H1 (cell line): ENCODE measurements at regions not wholly inside any gene's neighbourhood (a gene's known extent, or its start where the extent isn't known, plus 50 kb on each side); places are given as distances from the start of the nearest gene placed in this dataset.

Experiments used
- EZH2 ChIP-seq: fragments of 200-600 bp; sonication (generic); IDR thresholded peaks from 2 replicates; pipeline ENCODE4 v1.7.1; 2012; ENCODE audit warnings: low read depth, mild to moderate bottlenecking, moderate library complexity, low read length, inconsistent platforms; ENCODE audit not compliant: severe bottlenecking
- PHF8 ChIP-seq: fragments of 200-600 bp; sonication (generic); conservative IDR thresholded peaks from 2 replicates; pipeline ENCODE4 v1.7.1; 2012; ENCODE audit warnings: low read depth, mild to moderate bottlenecking, inconsistent platforms, low read length, moderate library complexity
- POLR2A ChIP-seq, 2 experiments: IDR thresholded peaks; 1 replicate in 1 of 2; 2 replicates in 1 of 2; pipeline ENCODE4 v1.6.1; 2011; ENCODE audit warnings: low read depth in 2 of 2, low read length in 2 of 2, mild to moderate bottlenecking in 2 of 2; ENCODE audit errors: control extremely low read depth in 1 of 2
- POLR2AphosphoS5 ChIP-seq: IDR thresholded peaks from 2 replicates; pipeline ENCODE4 v1.6.1; 2011; ENCODE audit warnings: low read depth, low read length
- SRF ChIP-seq: IDR thresholded peaks from 2 replicates; pipeline ENCODE4 v1.6.1; 2011; ENCODE audit warnings: mild to moderate bottlenecking, low read depth, low read length, moderate library complexity

DNA sequence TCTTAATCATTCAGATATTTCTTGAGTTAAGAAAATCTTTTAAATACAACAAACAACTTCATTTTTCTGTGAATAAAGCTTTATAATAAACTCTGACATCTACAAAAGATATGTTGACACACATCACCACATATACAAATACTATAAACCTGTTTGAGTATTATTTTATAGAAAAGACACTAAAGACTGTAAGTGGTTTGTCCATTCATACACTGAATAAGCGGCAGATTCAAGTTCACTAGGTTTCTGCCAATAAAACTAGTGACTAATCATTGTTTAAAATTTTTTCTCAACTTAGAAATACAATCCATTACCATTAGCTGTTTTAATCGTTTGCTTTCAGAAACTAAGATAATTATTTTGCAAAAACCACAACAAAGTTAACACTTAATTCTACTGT lies 1900.0 kb downstream of the C4orf33 start (continued):
- TF ChIP-seq PHF8 (no peak), SRF (no peak), POLR2A (IDR thresholded peaks at IDR 0.05; ENCODE audit: control extremely low read depth in 1 of 2, low read depth in 2 of 2, low read length in 2 of 2) (no peak), EZH2 (no peak), POLR2AphosphoS5 (no peak)
